HG03354 (cell line): ENCODE measurements at regions not wholly inside any gene's neighbourhood (a gene's known extent, or its start where the extent isn't known, plus 50 kb on each side); places are given as distances from the start of the nearest gene placed in this dataset.
"Not testable (repeated sequence)": the region's sequence is repeated elsewhere in the genome, so short reads cannot be mapped to it uniquely, and the experiment has no call there.

Experiments
- ATAC-seq: cut with Tn5 transposase; IDR thresholded peaks from one replicate; pipeline ENCODE4 v1.9.1; 2021; ENCODE audit warnings: mild to moderate bottlenecking; ENCODE audit not compliant: unreplicated experiment, poor library complexity, severe bottlenecking

GRCh38 chr2:122032264-122032645, 276.8 kb downstream of the TSN start:
- no peak for ATAC-seq

GRCh38 chr2:122033778-122034177, 278.3 kb downstream of the TSN start:
- ATAC-seq, result no peak

GRCh38 chr2:122034344-122034743, 278.9 kb downstream of the TSN start:
- ATAC-seq, result no peak

- no peak for ATAC-seq
These were observed 279.3 kb downstream of the TSN start for GRCh38 chr2:122034777-122035176.

- not testable (repeated sequence) for ATAC-seq
These were observed 283.4 kb downstream of the TSN start for GRCh38 chr2:122038816-122039215.

GRCh38 chr2:122041455-122041854, 286.0 kb downstream of the TSN start:
- ATAC-seq, result no peak

GRCh38 chr2:122051659-122052058, 296.2 kb downstream of the TSN start:
- ATAC-seq, result not testable (repeated sequence)

- ATAC-seq, result no peak
These were observed 300.1 kb downstream of the TSN start for GRCh38 chr2:122055521-122055931.

- no peak for ATAC-seq
These were observed 301.4 kb downstream of the TSN start for GRCh38 chr2:122056853-122057252.

GRCh38 chr2:122061206-122061605, 305.8 kb downstream of the TSN start:
- no peak for ATAC-seq

GRCh38 chr2:122061831-122062230, 306.4 kb downstream of the TSN start:
- no peak for ATAC-seq

GRCh38 chr2:122062506-122062905, 307.1 kb downstream of the TSN start:
- ATAC-seq, result no peak

GRCh38 chr2:122063716-122064115, 308.3 kb downstream of the TSN start:
- no peak for ATAC-seq

- ATAC-seq, result no peak
These were observed 314.8 kb downstream of the TSN start for GRCh38 chr2:122070241-122070731.

- no peak for ATAC-seq
These were observed 317.2 kb downstream of the TSN start for GRCh38 chr2:122072666-122073065.

GRCh38 chr2:122074201-122074600, 318.8 kb downstream of the TSN start:
- ATAC-seq, result no peak

- ATAC-seq, result no peak
These were observed 319.9 kb downstream of the TSN start for GRCh38 chr2:122075381-122075780.

GRCh38 chr2:122077114-122077513, 321.7 kb downstream of the TSN start:
- ATAC-seq, result no peak

GRCh38 chr2:122077771-122078170, 322.3 kb downstream of the TSN start:
- no peak for ATAC-seq

- no peak for ATAC-seq
These were observed 323.0 kb downstream of the TSN start for GRCh38 chr2:122078451-122078850.

- ATAC-seq, result no peak
These were observed 324.4 kb downstream of the TSN start for GRCh38 chr2:122079844-122080243.

- ATAC-seq, result no peak
These were observed 324.9 kb downstream of the TSN start for GRCh38 chr2:122080316-122080715.
